Astrocyte of the cerebellum (primary cell): ENCODE measurements at regions not wholly inside any gene's neighbourhood (a gene's known extent, or its start where the extent isn't known, plus 50 kb on each side); places are given as distances from the start of the nearest gene placed in this dataset.
"Not testable (repeated sequence)": the region's sequence is repeated elsewhere in the genome, so short reads cannot be mapped to it uniquely, and the experiment has no call there.

Experiments
- DNase-seq: peaks from one replicate; pipeline ENCODE4 v3.0.0-alpha.2; 2011; ENCODE audit warnings: low read depth
- H3K4me3 ChIP-seq: 2 replicates; pipeline ENCODE4 v1.5.1; 2011; ENCODE audit warnings: mild to moderate bottlenecking, low read depth, low read length, moderate library complexity
- in situ Hi-C: cut with HindIII; loops from 2 replicates; pipeline ENCODE4 v1.10.0; 2017; ENCODE audit warnings: low sequenced_read_pairs
- TF ChIP-seq, protein P1 (sequence below): IDR thresholded peaks from 2 replicates; pipeline ENCODE4 v1.5.1; 2012; ENCODE audit warnings: low read length, low read depth, moderate library complexity, mild to moderate bottlenecking; ENCODE audit errors: missing control alignments

DNA sequence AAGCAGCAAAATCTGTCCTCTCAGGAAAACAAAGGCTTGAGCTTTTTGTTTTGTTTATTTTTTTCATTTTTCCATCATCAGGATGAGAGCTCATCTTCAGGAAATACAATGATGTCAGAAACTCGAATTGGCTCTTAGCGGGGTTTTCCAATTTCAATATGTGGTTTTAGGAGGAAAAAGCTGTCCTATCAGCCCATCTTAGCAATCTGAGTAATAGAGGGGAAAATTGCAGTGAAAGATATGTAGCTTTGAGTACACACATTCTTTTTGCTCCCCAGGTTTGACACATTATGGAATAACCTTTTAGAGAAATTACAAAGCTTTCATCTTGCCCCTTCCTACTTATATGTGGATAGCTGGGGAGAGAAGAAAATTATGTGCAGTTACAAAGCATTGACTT is 113.6 kb upstream of the MYO3A start:
- in situ Hi-C loops = no loop called here

DNA sequence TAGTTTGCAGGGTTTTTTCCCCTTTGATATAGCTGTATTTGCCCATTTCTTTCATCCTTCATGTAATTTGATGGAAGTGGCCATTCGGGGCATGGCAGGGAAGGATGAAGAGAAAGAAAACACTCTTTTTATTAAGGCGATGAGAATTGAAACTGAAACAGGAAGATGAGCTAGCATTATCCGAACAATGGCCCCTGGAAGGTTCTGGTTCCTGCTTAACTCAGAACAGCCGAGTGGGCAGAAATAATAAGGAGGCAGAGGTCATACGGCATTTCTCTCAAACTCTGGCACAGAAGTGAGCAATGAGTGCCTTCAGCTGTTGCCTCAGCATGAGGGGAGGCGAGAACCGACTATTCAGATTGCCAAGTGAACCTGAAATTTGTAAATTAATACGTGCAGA is 113.2 kb upstream of the MYO3A start:
- no peak for DNase-seq
- TF ChIP-seq, protein P1, sequence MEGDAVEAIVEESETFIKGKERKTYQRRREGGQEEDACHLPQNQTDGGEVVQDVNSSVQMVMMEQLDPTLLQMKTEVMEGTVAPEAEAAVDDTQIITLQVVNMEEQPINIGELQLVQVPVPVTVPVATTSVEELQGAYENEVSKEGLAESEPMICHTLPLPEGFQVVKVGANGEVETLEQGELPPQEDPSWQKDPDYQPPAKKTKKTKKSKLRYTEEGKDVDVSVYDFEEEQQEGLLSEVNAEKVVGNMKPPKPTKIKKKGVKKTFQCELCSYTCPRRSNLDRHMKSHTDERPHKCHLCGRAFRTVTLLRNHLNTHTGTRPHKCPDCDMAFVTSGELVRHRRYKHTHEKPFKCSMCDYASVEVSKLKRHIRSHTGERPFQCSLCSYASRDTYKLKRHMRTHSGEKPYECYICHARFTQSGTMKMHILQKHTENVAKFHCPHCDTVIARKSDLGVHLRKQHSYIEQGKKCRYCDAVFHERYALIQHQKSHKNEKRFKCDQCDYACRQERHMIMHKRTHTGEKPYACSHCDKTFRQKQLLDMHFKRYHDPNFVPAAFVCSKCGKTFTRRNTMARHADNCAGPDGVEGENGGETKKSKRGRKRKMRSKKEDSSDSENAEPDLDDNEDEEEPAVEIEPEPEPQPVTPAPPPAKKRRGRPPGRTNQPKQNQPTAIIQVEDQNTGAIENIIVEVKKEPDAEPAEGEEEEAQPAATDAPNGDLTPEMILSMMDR = no peak
- H3K4me3 ChIP-seq = no peak overlapping the region
- in situ Hi-C loops = no loop called here

More for the DNA sequence above, 113.6 kb upstream of the MYO3A start:
- no peak overlapping the region for H3K4me3 ChIP-seq
- DNase-seq = no peak
- TF ChIP-seq, protein P1 = no peak

DNA sequence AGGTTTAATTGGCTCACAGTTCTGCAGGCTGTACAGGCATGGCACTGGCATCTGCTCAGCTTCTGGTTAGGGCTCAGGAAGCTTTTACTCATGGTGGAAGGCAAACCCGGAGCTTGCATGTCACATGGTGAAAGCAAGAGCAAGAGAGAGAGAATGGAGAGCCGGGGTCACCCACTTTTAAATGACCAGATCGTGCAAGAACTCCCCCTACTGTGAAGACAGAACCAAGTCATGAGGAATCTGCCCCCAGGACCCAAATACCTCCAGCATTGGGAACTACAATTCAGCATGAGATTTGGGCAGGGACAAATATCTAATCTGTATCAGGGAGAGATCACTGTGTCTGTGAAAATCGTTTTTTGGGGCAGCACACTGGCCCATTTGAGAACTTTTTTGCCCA is 110.0 kb upstream of the MYO3A start:
- TF ChIP-seq, protein P1 = no peak
- no peak for DNase-seq
- in situ Hi-C loops = no loop called here
- H3K4me3 ChIP-seq = no peak overlapping the region

- in situ Hi-C loops = no loop called here
- TF ChIP-seq, protein P1 = no peak
- no peak overlapping the region for H3K4me3 ChIP-seq
- DNase-seq = no peak
Observed at GRCh38 chr10:25828475-25828874, 105.6 kb upstream of the MYO3A start.

GRCh38 chr10:25831080-25831479 is 102.9 kb upstream of the MYO3A start:
- DNase-seq = no peak
- in situ Hi-C loops = no loop called here
- TF ChIP-seq, protein P1 = no peak
- no peak overlapping the region for H3K4me3 ChIP-seq

- no peak overlapping the region for H3K4me3 ChIP-seq
- TF ChIP-seq, protein P1 = no peak
- in situ Hi-C loops = no loop called here
- no peak for DNase-seq
Observed at GRCh38 chr10:25839683-25840082, 94.3 kb upstream of the MYO3A start.

- H3K4me3 ChIP-seq, DNase-seq, in situ Hi-C loops: not testable (repeated sequence)
Observed at GRCh38 chr10:25840875-25841274, 93.2 kb upstream of the MYO3A start.
